Choroid plexus epithelial cell (primary cell): ENCODE measurements at regions not wholly inside any gene's neighbourhood (a gene's known extent, or its start where the extent isn't known, plus 50 kb on each side); places are given as distances from the start of the nearest gene placed in this dataset.

Experiments
- DNase-seq: peaks from one replicate; pipeline ENCODE4 v3.0.0-alpha.2; 2010; ENCODE audit warnings: low read depth
- H3K4me3 ChIP-seq: 2 replicates; pipeline ENCODE4 v1.5.1; 2011; ENCODE audit warnings: low read depth, mild to moderate bottlenecking, control low read depth, low read length, moderate library complexity
- CTCF ChIP-seq: conservative IDR thresholded peaks from 2 replicates; pipeline ENCODE4 v1.5.1; 2011; ENCODE audit warnings: low read depth, mild to moderate bottlenecking, control low read depth, inconsistent platforms, low read length, moderate library complexity

- TF ChIP-seq CTCF, result no peak
- no peak overlapping the region for H3K4me3 ChIP-seq
- no peak for DNase-seq
Measured at GRCh38 chr15:60130821-60131220, 126.7 kb downstream of the FOXB1 start.

GRCh38 chr15:60134609-60135008 is 130.5 kb downstream of the FOXB1 start:
- no peak for DNase-seq

GRCh38 chr15:60135961-60136360 is 131.8 kb downstream of the FOXB1 start:
- TF ChIP-seq CTCF, result no peak
- DNase-seq, result no peak

More at GRCh38 chr15:60134609-60135008, 130.5 kb downstream of the FOXB1 start:
- no peak overlapping the region for H3K4me3 ChIP-seq
- TF ChIP-seq CTCF, result peak; percentile 26

GRCh38 chr15:60137711-60138396 is 133.7 kb downstream of the FOXB1 start:
- peak; percentile 27 for DNase-seq
- H3K4me3 ChIP-seq, result no peak overlapping the region
- TF ChIP-seq CTCF, result no peak

More at GRCh38 chr15:60135961-60136360, 131.8 kb downstream of the FOXB1 start:
- H3K4me3 ChIP-seq, result no peak overlapping the region

- no peak for DNase-seq
- TF ChIP-seq CTCF, result no peak
- H3K4me3 ChIP-seq, result no peak overlapping the region
Measured at GRCh38 chr15:60138397-60138968, 134.4 kb downstream of the FOXB1 start.

GRCh38 chr15:60152386-60152785 is 148.3 kb downstream of the FOXB1 start:
- DNase-seq, result no peak
- H3K4me3 ChIP-seq, result no peak overlapping the region
- no peak for TF ChIP-seq CTCF
